ENCODE measurements at regions not wholly inside any gene's neighbourhood (a gene's known extent, or its start where the extent isn't known, plus 50 kb on each side); places are given as distances from the start of the nearest gene placed in this dataset.

DNA sequence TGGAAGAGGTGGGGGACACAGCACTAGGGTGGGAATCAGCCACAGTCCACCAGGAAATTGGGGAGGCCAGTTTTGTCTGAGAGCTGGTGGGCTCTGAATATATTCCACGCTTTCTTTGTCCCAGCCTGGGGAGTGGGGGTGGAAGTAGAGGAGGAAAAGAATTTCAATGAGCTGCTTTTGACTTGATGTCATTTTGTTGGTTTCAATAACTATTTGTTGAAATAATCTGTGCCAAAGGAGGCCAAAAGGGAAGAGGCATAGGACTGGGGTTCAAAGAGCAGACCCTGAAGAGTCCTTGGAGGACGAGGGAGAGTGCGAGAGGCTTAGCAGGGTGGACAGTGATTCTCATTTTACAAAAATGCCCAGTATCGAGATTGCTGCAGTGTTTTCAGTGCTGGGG, 262.3 kb downstream of the SHQ1 start:
- Histone ChIP-seq H3K14ac (ENCODE audit: insufficient read depth, low read length) (no peak overlapping the region), H3T11ph (ENCODE audit: low read length) (no peak overlapping the region), H2BK5ac (ENCODE audit: insufficient read length, low read length) (no peak overlapping the region), H2BK20ac (ENCODE audit: low read depth, low read length, poor library complexity, severe bottlenecking) (no peak overlapping the region), H3K56ac (ENCODE audit: insufficient read length, low read depth, low read length) (no peak overlapping the region), H2AK5ac (ENCODE audit: insufficient read length, low read length) (no peak overlapping the region), H4K91ac (ENCODE audit: insufficient read length, low read depth, low read length) (no peak overlapping the region), H3K27me3 (ENCODE audit: insufficient read depth, low read length) (no peaks in the 10 kb centered on the region), H3K9me3 (ENCODE audit: control insufficient read depth, low read depth, low read length) (no peaks in the 10 kb centered on the region), H2BK12ac (ENCODE audit: insufficient read length, low read depth, low read length) (no peak overlapping the region), H3K4ac (ENCODE audit: low read depth, low read length) (no peak overlapping the region), H3K79me2 (ENCODE audit: insufficient read depth, low read length) (no peaks in the 10 kb centered on the region), H3K27ac (ENCODE audit: insufficient read length, low read depth, low read length) (no peak overlapping the region), H3K18ac (ENCODE audit: insufficient read length, low read depth, low read length) (no peak overlapping the region), H3K79me1 (ENCODE audit: insufficient read depth, low read depth, low read length, poor library complexity, severe bottlenecking) (no peaks in the 10 kb centered on the region), H3K23me2 (ENCODE audit: insufficient read length, low read depth, low read length, poor library complexity, severe bottlenecking) (no peaks in the 10 kb centered on the region), H4K20me1 (ENCODE audit: control insufficient read depth, insufficient read depth, insufficient read length) (no peaks in the 10 kb centered on the region), H4K5ac (ENCODE audit: insufficient read length, low read depth, low read length) (no peak overlapping the region), H3K23ac (ENCODE audit: insufficient read length, low read depth, low read length) (no peak overlapping the region), H3K4me2 (ENCODE audit: insufficient read depth, insufficient read length, low read length) (no peak overlapping the region), H4K8ac (replicated peaks; ENCODE audit: insufficient read length, low read depth, low read length) (no peak overlapping the region), H3K9ac (ENCODE audit: extremely low read depth, insufficient read length, low read length) (no peak overlapping the region), H3K4me1 (ENCODE audit: insufficient read depth, low read length) (peaks cover 10% of the 10 kb centered on the region; the same call in 1 of the 2 replicates), H2BK15ac (ENCODE audit: low read depth, low read length) (no peak overlapping the region), H2BK120ac (ENCODE audit: low read depth, low read length, poor library complexity, severe bottlenecking) (no peak overlapping the region), H2AFZ (ENCODE audit: low read length) (no peak overlapping the region)
- H3K27ac Mint-ChIP-seq: no peak overlapping the region
- TF ChIP-seq, protein P1, sequence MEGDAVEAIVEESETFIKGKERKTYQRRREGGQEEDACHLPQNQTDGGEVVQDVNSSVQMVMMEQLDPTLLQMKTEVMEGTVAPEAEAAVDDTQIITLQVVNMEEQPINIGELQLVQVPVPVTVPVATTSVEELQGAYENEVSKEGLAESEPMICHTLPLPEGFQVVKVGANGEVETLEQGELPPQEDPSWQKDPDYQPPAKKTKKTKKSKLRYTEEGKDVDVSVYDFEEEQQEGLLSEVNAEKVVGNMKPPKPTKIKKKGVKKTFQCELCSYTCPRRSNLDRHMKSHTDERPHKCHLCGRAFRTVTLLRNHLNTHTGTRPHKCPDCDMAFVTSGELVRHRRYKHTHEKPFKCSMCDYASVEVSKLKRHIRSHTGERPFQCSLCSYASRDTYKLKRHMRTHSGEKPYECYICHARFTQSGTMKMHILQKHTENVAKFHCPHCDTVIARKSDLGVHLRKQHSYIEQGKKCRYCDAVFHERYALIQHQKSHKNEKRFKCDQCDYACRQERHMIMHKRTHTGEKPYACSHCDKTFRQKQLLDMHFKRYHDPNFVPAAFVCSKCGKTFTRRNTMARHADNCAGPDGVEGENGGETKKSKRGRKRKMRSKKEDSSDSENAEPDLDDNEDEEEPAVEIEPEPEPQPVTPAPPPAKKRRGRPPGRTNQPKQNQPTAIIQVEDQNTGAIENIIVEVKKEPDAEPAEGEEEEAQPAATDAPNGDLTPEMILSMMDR (conservative IDR thresholded peaks at IDR 0.05): no peak
- no peak overlapping the region for H3K4me3 Mint-ChIP-seq
- peaks cover 32 to 38% of the 10 kb centered on the region in 2 experiments for H3K4me1 Mint-ChIP-seq
- H3K36me3 Mint-ChIP-seq (ENCODE audit: insufficient read depth in 1 of 3, low read depth in 3 of 3): no peaks in the 10 kb centered on the region
- no peak for DNase-seq
- no CpG with 5 or more reads among the region's 4 CpGs for WGBS (ENCODE audit: extremely low coverage, insufficient read length, low lambda C conversion rate)
- peaks cover 36% of the 10 kb centered on the region for H3K27me3 Mint-ChIP-seq (ENCODE audit: low read depth)
- H3K9me3 Mint-ChIP-seq: no peaks in the 10 kb centered on the region; a peak in 2 of 5 replicates

All from H9 (cell line).